ENCODE measurements at regions not wholly inside any gene's neighbourhood (a gene's known extent, or its start where the extent isn't known, plus 50 kb on each side); places are given as distances from the start of the nearest gene placed in this dataset.

DNA sequence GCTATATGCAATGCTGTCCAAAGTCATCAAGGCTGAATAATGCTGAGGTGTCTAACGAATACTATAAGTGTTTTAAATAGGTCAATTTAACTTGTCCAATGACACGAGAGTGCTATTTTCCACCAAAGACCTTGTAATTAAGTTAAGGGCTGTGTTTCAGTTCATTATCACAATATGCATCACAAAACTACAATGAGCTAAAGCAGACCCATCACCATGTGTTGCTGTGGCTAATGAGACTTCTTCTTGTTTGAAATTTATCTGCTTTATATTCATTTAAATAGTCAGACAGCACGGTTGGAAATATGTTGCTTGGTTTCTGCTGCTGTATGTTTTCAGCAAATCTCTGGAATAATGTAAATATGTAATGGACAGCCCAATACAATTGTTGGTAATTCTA is 292.5 kb upstream of the VSTM2A start:
- Histone ChIP-seq H3K9me1 (replicated peaks; ENCODE audit: control insufficient read depth, extremely low read depth, insufficient read depth, low read length) (no peaks in the 10 kb centered on the region), H2AFZ (ENCODE audit: low read depth, low read length) (no peak overlapping the region), H3K9ac (replicated peaks; ENCODE audit: extremely low read depth, insufficient read depth, low read length) (no peak overlapping the region), H3K4me2 (ENCODE audit: insufficient read depth, low read length) (no peak overlapping the region), H3K27me3 (ENCODE audit: control insufficient read depth in 2 of 2, insufficient read depth in 2 of 2, low read length in 2 of 2) (no peaks in the 10 kb centered on the region), H3K27ac (ENCODE audit: insufficient read depth, low read depth, low read length) (no peak overlapping the region), H3K79me2 (ENCODE audit: control insufficient read depth, insufficient read depth, low read length) (no peaks in the 10 kb centered on the region), H3K4me3 (replicated peaks in 1 of 3; ENCODE audit: insufficient read depth in 1 of 3, low read depth in 1 of 3, low read length in 3 of 3) (no peak overlapping the region), H3K9me3 (replicated peaks; ENCODE audit: control insufficient read depth, insufficient read depth, low read length) (no peaks in the 10 kb centered on the region), H3K36me3 (ENCODE audit: control insufficient read depth in 2 of 2, extremely low read depth in 1 of 2, insufficient read depth in 2 of 2, low read length in 2 of 2) (no peaks in the 10 kb centered on the region), H3K4me1 (ENCODE audit: control insufficient read depth, extremely low read depth, insufficient read depth, low read length) (no peaks in the 10 kb centered on the region), H4K20me1 (replicated peaks; ENCODE audit: control insufficient read depth, extremely low read depth, insufficient read depth, low read length) (no peaks in the 10 kb centered on the region)
- DNase-seq (ENCODE audit: low read depth, low spot score) (no peak), FAIRE-seq (no peak)
- ChIA-PET CTCF (no interaction called here), POLR2A (no interaction called here)
- intact Hi-C loops (cut with micrococcal nuclease) (no loop called here), dilution Hi-C loops (cut with MboI; ENCODE audit: extremely low pct_ligation_motif_present, low sequenced_read_pairs) (no loop called here)
- TF ChIP-seq, protein P1, sequence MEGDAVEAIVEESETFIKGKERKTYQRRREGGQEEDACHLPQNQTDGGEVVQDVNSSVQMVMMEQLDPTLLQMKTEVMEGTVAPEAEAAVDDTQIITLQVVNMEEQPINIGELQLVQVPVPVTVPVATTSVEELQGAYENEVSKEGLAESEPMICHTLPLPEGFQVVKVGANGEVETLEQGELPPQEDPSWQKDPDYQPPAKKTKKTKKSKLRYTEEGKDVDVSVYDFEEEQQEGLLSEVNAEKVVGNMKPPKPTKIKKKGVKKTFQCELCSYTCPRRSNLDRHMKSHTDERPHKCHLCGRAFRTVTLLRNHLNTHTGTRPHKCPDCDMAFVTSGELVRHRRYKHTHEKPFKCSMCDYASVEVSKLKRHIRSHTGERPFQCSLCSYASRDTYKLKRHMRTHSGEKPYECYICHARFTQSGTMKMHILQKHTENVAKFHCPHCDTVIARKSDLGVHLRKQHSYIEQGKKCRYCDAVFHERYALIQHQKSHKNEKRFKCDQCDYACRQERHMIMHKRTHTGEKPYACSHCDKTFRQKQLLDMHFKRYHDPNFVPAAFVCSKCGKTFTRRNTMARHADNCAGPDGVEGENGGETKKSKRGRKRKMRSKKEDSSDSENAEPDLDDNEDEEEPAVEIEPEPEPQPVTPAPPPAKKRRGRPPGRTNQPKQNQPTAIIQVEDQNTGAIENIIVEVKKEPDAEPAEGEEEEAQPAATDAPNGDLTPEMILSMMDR (IDR thresholded peaks at IDR 0.05; ENCODE audit: extremely low read depth in 1 of 2, insufficient read depth in 1 of 2, low read depth in 1 of 2, low read length in 2 of 2), result no peak
- no peak for TF ChIP-seq JUN (IDR thresholded peaks at IDR 0.05; ENCODE audit: borderline replicate concordance, insufficient read depth, insufficient read length, low read depth)
- TF ChIP-seq POLR2AphosphoS5 (IDR thresholded peaks at IDR 0.05; ENCODE audit: insufficient read depth, low read depth, low read length), result no peak
- TF ChIP-seq, protein P2, sequence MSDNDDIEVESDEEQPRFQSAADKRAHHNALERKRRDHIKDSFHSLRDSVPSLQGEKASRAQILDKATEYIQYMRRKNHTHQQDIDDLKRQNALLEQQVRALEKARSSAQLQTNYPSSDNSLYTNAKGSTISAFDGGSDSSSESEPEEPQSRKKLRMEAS (IDR thresholded peaks at IDR 0.05; ENCODE audit: insufficient read depth, insufficient read length), result no peak
- no peak for TF ChIP-seq MYC (IDR thresholded peaks at IDR 0.05; ENCODE audit: low read depth, low read length)
- TF ChIP-seq POLR2A (IDR thresholded peaks at IDR 0.05; ENCODE audit: low read depth, low read length), result no peak
- no peak for TF ChIP-seq FOS (IDR thresholded peaks at IDR 0.05; ENCODE audit: borderline replicate concordance, insufficient read depth, low read length)
- no TSS peak for BruUV-seq (replicated peaks)

All from endothelial cell of umbilical vein (primary cell).